AG09319 (cell line): ENCODE measurements at regions not wholly inside any gene's neighbourhood (a gene's known extent, or its start where the extent isn't known, plus 50 kb on each side); places are given as distances from the start of the nearest gene placed in this dataset.

Experiments
- DNase-seq: peaks from one replicate; pipeline ENCODE4 v3.0.0-alpha.2; 2010; ENCODE audit warnings: low read depth; ENCODE audit errors: extremely low read depth
- CTCF ChIP-seq: IDR thresholded peaks from 2 replicates; pipeline ENCODE4 v1.5.1; 2011; ENCODE audit warnings: low read depth, mild to moderate bottlenecking, inconsistent platforms, low read length, moderate library complexity

DNA sequence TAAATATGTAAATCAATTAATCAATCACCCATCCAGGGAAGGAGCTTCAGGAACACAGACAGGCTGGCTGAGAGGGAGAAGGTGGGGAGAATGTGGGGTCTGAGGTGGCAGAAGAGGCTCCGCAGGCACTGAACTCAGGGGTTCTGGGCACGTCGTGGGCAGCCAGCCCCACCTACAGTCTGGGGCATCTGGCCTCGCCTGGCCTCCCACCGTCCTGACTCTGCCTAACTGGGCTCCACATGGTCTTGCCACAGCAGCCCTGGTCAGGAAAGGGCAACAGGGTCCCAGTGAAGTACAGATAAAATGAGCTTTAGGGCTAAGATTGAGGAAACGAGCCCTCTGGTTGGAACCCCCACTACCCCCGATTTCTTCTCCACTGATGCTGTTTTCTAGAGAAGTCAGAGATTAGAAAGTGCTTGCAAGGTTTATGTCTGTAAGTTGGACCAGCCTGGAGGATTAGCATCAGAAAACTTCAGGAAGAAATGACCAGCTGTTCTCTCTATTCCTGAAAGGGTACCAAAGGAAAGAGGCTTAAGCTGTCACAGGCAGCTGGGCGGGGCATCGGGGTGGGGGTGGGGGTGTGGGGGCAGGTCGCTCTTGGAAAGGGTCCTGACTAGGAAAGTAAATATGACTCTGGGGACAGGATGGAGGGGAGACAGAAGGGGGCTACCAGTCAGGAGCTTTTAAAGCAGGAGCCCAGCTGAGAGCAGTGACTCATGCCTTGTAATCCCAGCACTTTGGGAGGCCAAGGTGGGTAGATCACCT lies 261.7 kb downstream of the BUD13 start:
- no peak for DNase-seq
- no peak for TF ChIP-seq CTCF

DNA sequence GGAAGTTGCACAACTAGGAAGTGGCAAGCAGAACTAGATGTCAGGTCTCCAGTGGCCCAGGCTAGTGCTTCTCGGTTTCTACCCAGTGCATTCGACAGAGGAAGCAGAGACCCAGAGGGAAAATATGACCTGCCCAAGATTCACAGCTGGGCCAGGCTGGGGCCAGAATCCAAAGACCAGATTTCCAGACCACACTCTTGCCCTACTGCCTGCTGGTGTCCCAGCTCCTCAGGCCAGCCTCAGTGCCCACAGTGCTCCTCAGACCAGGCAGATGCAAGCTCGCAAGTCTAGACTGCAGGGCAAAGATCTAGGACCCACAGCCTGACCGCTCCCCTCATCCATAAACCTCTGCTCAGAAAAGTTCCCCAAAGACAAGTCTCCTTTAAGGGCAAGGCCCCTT lies 262.6 kb downstream of the BUD13 start:
- no peak for TF ChIP-seq CTCF

GRCh38 chr11:116509551-116509950 lies 263.2 kb downstream of the BUD13 start:
- no peak for DNase-seq
- TF ChIP-seq CTCF = no peak

More for the DNA sequence above, 262.6 kb downstream of the BUD13 start:
- no peak for DNase-seq

- no peak for DNase-seq
- TF ChIP-seq CTCF = no peak
Observed at GRCh38 chr11:116507849-116508695, 264.7 kb downstream of the BUD13 start.

DNA sequence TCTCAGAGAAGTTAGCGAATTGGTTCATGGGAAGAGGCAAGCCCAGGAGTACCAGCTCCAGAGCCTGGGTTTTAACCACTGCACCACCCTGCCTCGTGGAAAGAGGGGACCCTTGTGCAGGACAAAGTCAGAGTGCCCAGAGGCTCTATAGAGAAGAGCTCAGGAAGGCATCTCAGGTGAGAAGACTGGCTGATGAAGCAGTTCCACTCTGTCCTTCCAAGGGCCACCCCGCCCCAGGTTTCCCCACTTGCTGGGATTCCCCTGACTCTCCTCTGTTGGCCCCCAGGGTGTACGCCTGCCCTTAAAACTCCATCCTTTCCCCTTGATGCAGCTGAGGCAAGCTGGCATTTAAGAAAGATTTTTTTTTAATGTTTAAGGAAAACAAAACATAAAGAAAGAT lies 265.8 kb downstream of the BUD13 start:
- DNase-seq = no peak
- no peak for TF ChIP-seq CTCF

DNA sequence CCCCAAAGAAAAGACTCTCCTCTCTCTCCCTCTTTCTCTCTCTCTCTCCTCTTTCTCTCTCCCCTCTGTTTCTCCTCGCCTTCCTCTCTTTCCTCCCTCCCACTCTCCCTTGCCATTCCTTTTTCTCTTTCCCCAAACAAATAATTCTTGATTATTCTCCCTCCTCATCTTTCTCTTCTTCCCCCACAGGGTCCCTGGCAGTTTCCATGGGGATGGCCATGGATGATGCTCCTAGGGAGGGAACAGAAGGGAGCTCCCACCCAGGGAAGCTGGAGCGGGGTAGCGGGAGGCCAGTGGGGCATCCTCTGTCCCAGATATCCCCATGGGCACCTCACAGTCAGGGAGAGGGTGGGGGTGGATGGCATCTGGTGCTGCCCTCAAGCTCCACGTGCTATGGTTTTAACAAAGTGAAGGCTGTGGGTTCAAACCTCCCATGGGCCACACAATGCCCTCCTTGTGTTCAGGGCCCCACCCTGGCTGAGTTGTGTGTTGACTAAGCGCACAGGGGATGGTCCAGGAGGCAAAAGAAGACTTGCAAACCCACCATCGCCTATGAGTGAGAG lies 266.4 kb downstream of the BUD13 start:
- TF ChIP-seq CTCF = no peak
- DNase-seq = no peak
